ENCODE measurements at regions not wholly inside any gene's neighbourhood (a gene's known extent, or its start where the extent isn't known, plus 50 kb on each side); places are given as distances from the start of the nearest gene placed in this dataset.

DNA sequence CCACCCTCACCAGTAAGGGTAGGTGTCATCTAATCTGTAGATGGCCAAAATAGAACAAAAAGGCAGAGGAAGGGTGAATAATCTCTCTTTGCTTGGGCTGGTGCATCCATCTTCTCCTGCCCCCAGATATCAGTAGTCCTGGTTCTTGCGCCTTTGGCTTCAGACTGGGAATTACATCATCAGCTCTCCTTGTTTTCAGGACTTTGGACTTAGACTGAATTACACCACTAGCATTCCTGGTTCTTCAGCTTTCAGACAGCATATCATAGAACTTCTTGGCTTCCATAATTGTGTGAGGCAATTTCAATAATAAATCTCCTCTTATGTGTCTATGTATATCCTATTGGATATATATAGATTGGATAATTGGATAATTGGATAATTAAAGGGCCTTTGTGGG lies 403.0 kb upstream of the USP24 start:
- no peak overlapping the region for H3K27ac ChIP-seq (ENCODE audit: low read depth, low read length)
- H3K4me3 ChIP-seq (ENCODE audit: low read length), result no peak overlapping the region
- WGBS, 2 experiments (ENCODE audit: insufficient coverage in 1 of 2, insufficient read length in 1 of 2), result 100% methylated on average over 1 of the region's 1 CpG
- H3K36me3 ChIP-seq (ENCODE audit: control insufficient read depth, insufficient read depth, low read length), result peaks cover 4% of the 10 kb centered on the region
- Mint-ChIP-seq H3K4me1 (no peaks in the 10 kb centered on the region), H3K36me3 (ENCODE audit: low read depth) (no peaks in the 10 kb centered on the region), H3K4me3 (no peak overlapping the region), H3K27ac (no peak overlapping the region), H3K27me3 (ENCODE audit: insufficient read depth) (peaks cover 13% of the 10 kb centered on the region), H3K9me3 (peaks cover 28% of the 10 kb centered on the region)
- H3K4me1 ChIP-seq (ENCODE audit: control insufficient read depth, insufficient read depth, low read length), result peaks cover 7% of the 10 kb centered on the region
- TF ChIP-seq, protein P1, sequence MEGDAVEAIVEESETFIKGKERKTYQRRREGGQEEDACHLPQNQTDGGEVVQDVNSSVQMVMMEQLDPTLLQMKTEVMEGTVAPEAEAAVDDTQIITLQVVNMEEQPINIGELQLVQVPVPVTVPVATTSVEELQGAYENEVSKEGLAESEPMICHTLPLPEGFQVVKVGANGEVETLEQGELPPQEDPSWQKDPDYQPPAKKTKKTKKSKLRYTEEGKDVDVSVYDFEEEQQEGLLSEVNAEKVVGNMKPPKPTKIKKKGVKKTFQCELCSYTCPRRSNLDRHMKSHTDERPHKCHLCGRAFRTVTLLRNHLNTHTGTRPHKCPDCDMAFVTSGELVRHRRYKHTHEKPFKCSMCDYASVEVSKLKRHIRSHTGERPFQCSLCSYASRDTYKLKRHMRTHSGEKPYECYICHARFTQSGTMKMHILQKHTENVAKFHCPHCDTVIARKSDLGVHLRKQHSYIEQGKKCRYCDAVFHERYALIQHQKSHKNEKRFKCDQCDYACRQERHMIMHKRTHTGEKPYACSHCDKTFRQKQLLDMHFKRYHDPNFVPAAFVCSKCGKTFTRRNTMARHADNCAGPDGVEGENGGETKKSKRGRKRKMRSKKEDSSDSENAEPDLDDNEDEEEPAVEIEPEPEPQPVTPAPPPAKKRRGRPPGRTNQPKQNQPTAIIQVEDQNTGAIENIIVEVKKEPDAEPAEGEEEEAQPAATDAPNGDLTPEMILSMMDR (conservative IDR thresholded peaks at IDR 0.05), result no peak
- no peak for DNase-seq
- peaks cover 43% of the 10 kb centered on the region for H3K9me3 ChIP-seq (ENCODE audit: control insufficient read depth, low read length)
- no peaks in the 10 kb centered on the region for H3K27me3 ChIP-seq (ENCODE audit: control insufficient read depth, insufficient read depth, low read length, poor library complexity, severe bottlenecking)
- no peak overlapping the region for H3K9ac ChIP-seq (ENCODE audit: extremely low read depth, low read length, poor library complexity, severe bottlenecking)

DNA sequence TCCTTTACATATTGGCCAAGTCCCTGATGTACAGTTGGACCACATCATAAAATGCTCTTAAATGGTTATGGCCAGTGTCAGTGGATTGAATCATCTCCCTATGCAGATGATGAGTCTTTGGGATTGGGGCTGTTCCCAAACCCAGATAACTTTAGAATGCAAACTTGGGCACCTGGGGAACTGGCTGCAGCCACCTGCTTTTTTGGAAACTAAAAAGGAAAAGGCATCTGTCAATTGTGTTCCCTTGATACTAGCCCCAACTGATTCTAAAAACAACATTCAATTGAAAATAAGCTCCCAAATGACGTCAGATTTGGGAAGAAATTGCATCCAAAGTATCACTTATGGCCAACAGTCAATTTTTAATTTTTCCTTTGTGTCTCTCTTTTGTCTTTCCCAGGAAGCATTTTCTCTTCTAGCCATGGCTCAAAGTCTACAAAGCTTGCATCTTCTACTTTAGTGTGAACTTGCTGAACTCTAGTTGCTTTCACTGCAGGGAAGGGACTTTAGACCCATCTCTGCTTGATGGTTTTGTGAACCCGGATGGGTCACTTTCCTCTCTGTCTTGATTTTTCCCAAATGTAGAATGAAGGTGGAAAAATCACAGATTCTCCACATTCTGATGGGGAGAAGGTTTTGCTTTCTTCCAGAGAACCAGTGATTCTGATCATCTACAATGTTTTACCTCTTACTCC lies 402.3 kb upstream of the USP24 start:
- Histone ChIP-seq H3K27ac (ENCODE audit: low read depth, low read length) (no peak overlapping the region), H3K4me1 (ENCODE audit: control insufficient read depth, insufficient read depth, low read length) (peaks cover 7% of the 10 kb centered on the region), H3K27me3 (ENCODE audit: control insufficient read depth, insufficient read depth, low read length, poor library complexity, severe bottlenecking) (no peaks in the 10 kb centered on the region), H3K4me3 (ENCODE audit: low read length) (no peak overlapping the region), H3K36me3 (ENCODE audit: control insufficient read depth, insufficient read depth, low read length) (no peaks in the 10 kb centered on the region), H3K9me3 (ENCODE audit: control insufficient read depth, low read length) (peaks cover 36% of the 10 kb centered on the region), H3K9ac (ENCODE audit: extremely low read depth, low read length, poor library complexity, severe bottlenecking) (no peak overlapping the region)
- Mint-ChIP-seq H3K4me3 (no peak overlapping the region), H3K4me1 (no peaks in the 10 kb centered on the region), H3K27ac (no peak overlapping the region), H3K27me3 (ENCODE audit: insufficient read depth) (peaks cover 17% of the 10 kb centered on the region), H3K36me3 (ENCODE audit: low read depth) (no peaks in the 10 kb centered on the region), H3K9me3 (peaks cover 20% of the 10 kb centered on the region)
- TF ChIP-seq, protein P1 (conservative IDR thresholded peaks at IDR 0.05), result no peak
- no peak for DNase-seq
- 96 to 100% methylated on average over 2 of the region's 2 CpGs for WGBS, 2 experiments (ENCODE audit: insufficient coverage in 1 of 2, insufficient read length in 1 of 2)

DNA sequence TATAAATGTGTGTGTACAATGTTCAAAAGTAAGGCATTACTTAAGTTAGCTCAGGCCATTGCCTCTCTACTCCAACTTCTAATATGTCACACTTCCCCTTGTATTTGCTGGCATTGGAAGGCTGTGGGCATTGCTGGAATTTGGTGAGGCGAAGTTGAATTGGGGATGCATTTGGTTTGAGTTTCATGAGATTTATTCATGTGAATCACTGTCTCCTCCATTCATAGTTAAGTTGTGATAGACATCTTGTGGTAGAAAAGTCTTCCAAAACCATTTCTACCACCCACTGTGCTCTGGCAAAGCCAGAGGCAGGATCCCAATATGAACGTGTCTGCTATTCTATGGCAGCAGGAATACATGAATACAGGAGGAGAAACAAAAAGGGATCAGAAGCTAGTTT lies 397.8 kb upstream of the USP24 start:
- H3K4me1 ChIP-seq (ENCODE audit: control insufficient read depth, insufficient read depth, low read length), result peaks cover 4% of the 10 kb centered on the region
- no peak overlapping the region for H3K4me3 Mint-ChIP-seq
- peaks cover 32% of the 10 kb centered on the region for H3K27me3 Mint-ChIP-seq (ENCODE audit: insufficient read depth)
- 98% methylated on average over 2 of the region's 2 CpGs; no CpG with 5 or more reads in 1 of the 2 experiments for WGBS, 2 experiments (ENCODE audit: insufficient coverage in 1 of 2, insufficient read length in 1 of 2)
- peaks cover 5% of the 10 kb centered on the region for H3K36me3 Mint-ChIP-seq (ENCODE audit: low read depth)
- H3K9me3 ChIP-seq (ENCODE audit: control insufficient read depth, low read length), result peaks cover 13% of the 10 kb centered on the region
- TF ChIP-seq, protein P1 (conservative IDR thresholded peaks at IDR 0.05), result no peak
- H3K27ac Mint-ChIP-seq, result no peak overlapping the region
- peaks cover 18% of the 10 kb centered on the region for H3K9me3 Mint-ChIP-seq
- no peaks in the 10 kb centered on the region for H3K27me3 ChIP-seq (ENCODE audit: control insufficient read depth, insufficient read depth, low read length, poor library complexity, severe bottlenecking)
- H3K27ac ChIP-seq (ENCODE audit: low read depth, low read length), result no peak overlapping the region
- DNase-seq, result no peak
- no peaks in the 10 kb centered on the region for H3K36me3 ChIP-seq (ENCODE audit: control insufficient read depth, insufficient read depth, low read length)
- no peaks in the 10 kb centered on the region for H3K4me1 Mint-ChIP-seq
- no peak overlapping the region for H3K4me3 ChIP-seq (ENCODE audit: low read length)
- no peak overlapping the region for H3K9ac ChIP-seq (ENCODE audit: extremely low read depth, low read length, poor library complexity, severe bottlenecking)

Data from endodermal cell (in vitro differentiated cells).